ENCODE measurements at regions not wholly inside any gene's neighbourhood (a gene's known extent, or its start where the extent isn't known, plus 50 kb on each side); places are given as distances from the start of the nearest gene placed in this dataset.
"Not testable (repeated sequence)": the region's sequence is repeated elsewhere in the genome, so short reads cannot be mapped to it uniquely, and the experiment has no call there.

- in situ Hi-C loops (cut with MboI; ENCODE audit: low pct_unique_long_range_greater_than_20kb, low sequenced_read_pairs, unreplicated experiment): no loop called here
- no peak for DNase-seq (ENCODE audit: low spot score)
- TF ChIP-seq, protein P1, sequence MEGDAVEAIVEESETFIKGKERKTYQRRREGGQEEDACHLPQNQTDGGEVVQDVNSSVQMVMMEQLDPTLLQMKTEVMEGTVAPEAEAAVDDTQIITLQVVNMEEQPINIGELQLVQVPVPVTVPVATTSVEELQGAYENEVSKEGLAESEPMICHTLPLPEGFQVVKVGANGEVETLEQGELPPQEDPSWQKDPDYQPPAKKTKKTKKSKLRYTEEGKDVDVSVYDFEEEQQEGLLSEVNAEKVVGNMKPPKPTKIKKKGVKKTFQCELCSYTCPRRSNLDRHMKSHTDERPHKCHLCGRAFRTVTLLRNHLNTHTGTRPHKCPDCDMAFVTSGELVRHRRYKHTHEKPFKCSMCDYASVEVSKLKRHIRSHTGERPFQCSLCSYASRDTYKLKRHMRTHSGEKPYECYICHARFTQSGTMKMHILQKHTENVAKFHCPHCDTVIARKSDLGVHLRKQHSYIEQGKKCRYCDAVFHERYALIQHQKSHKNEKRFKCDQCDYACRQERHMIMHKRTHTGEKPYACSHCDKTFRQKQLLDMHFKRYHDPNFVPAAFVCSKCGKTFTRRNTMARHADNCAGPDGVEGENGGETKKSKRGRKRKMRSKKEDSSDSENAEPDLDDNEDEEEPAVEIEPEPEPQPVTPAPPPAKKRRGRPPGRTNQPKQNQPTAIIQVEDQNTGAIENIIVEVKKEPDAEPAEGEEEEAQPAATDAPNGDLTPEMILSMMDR (IDR thresholded peaks at IDR 0.05; ENCODE audit: extremely low read depth, insufficient read depth, missing control alignments): no peak
These were observed 154.1 kb downstream of the SH3BP4 start for GRCh38 chr2:235105821-235106359.

- DNase-seq (ENCODE audit: low spot score): peak; percentile 48
- in situ Hi-C loops (cut with MboI; ENCODE audit: low pct_unique_long_range_greater_than_20kb, low sequenced_read_pairs, unreplicated experiment): no loop called here
- TF ChIP-seq, protein P1 (IDR thresholded peaks at IDR 0.05; ENCODE audit: extremely low read depth, insufficient read depth, missing control alignments): peak; percentile 21
These were observed 155.2 kb downstream of the SH3BP4 start for GRCh38 chr2:235106874-235107639.

- DNase-seq (ENCODE audit: low spot score): no peak
- in situ Hi-C loops (cut with MboI; ENCODE audit: low pct_unique_long_range_greater_than_20kb, low sequenced_read_pairs, unreplicated experiment): no loop called here
- TF ChIP-seq, protein P1 (IDR thresholded peaks at IDR 0.05; ENCODE audit: extremely low read depth, insufficient read depth, missing control alignments): no peak
These were observed 155.8 kb downstream of the SH3BP4 start for GRCh38 chr2:235107640-235107951.

- DNase-seq (ENCODE audit: low spot score); in situ Hi-C loops (cut with MboI; ENCODE audit: low pct_unique_long_range_greater_than_20kb, low sequenced_read_pairs, unreplicated experiment): not testable (repeated sequence)
These were observed 157.7 kb downstream of the SH3BP4 start for GRCh38 chr2:235109561-235109960.

GRCh38 chr2:235112365-235112764 is 160.5 kb downstream of the SH3BP4 start:
- TF ChIP-seq, protein P1 (IDR thresholded peaks at IDR 0.05; ENCODE audit: extremely low read depth, insufficient read depth, missing control alignments): no peak
- DNase-seq (ENCODE audit: low spot score): no peak
- in situ Hi-C loops (cut with MboI; ENCODE audit: low pct_unique_long_range_greater_than_20kb, low sequenced_read_pairs, unreplicated experiment): loop anchor here (10.0 kb wide), 1 partner anchor 568 kb away; no protein-coding TSS in a partner anchor

GRCh38 chr2:235113854-235114253 is 162.0 kb downstream of the SH3BP4 start:
- no peak for DNase-seq (ENCODE audit: low spot score)
- in situ Hi-C loops (cut with MboI; ENCODE audit: low pct_unique_long_range_greater_than_20kb, low sequenced_read_pairs, unreplicated experiment): loop anchor here (10.0 kb wide), 1 partner anchor 569 kb away; no protein-coding TSS in a partner anchor
- TF ChIP-seq, protein P1 (IDR thresholded peaks at IDR 0.05; ENCODE audit: extremely low read depth, insufficient read depth, missing control alignments): no peak

- TF ChIP-seq, protein P1 (IDR thresholded peaks at IDR 0.05; ENCODE audit: extremely low read depth, insufficient read depth, missing control alignments): no peak
- DNase-seq (ENCODE audit: low spot score): no peak
- in situ Hi-C loops (cut with MboI; ENCODE audit: low pct_unique_long_range_greater_than_20kb, low sequenced_read_pairs, unreplicated experiment): loop anchor here (10.0 kb wide), 1 partner anchor 569 kb away; no protein-coding TSS in a partner anchor
These were observed 162.5 kb downstream of the SH3BP4 start for GRCh38 chr2:235114286-235114685.

Data from GM13977 (cell line).